ENCODE measurements at regions not wholly inside any gene's neighbourhood (a gene's known extent, or its start where the extent isn't known, plus 50 kb on each side); places are given as distances from the start of the nearest gene placed in this dataset.

GRCh38 chr18:10088734-10089133 lies 174.9 kb downstream of the VAPA start:
- Histone ChIP-seq H3K27me3 (ENCODE audit: control insufficient read depth, insufficient read depth, low read length) (peaks cover 2% of the 10 kb centered on the region; the same call in 1 of the 2 replicates), H3K4me1 (ENCODE audit: control insufficient read depth, insufficient read depth, low read length) (no peaks in the 10 kb centered on the region), H3K9me3 (ENCODE audit: control insufficient read depth, insufficient read depth, low read depth, low read length) (no peaks in the 10 kb centered on the region), H3K4me3 (ENCODE audit: low read depth in 2 of 2, low read length in 2 of 2) (no peak overlapping the region), H3K27ac (ENCODE audit: low read length) (no peak overlapping the region), H3K36me3 (ENCODE audit: control insufficient read depth, insufficient read depth, low read length) (no peaks in the 10 kb centered on the region)
- intact Hi-C loops (cut with micrococcal nuclease; ENCODE audit: unreplicated experiment), result no loop called here
- TF ChIP-seq SIN3A (IDR thresholded peaks at IDR 0.05; ENCODE audit: borderline replicate concordance, insufficient read depth, low read depth, low read length), result no peak
- TF ChIP-seq CTCF (IDR thresholded peaks at IDR 0.05), result no peak
- TF ChIP-seq REST (IDR thresholded peaks at IDR 0.05; ENCODE audit: insufficient read depth in 1 of 2, low read depth in 2 of 2, low read length in 1 of 2), result no peak
- no peak for TF ChIP-seq POLR2AphosphoS5 (IDR thresholded peaks at IDR 0.05; ENCODE audit: low read depth, low read length)
- TF ChIP-seq TCF7L2 (IDR thresholded peaks at IDR 0.05; ENCODE audit: low read depth, low read length), result no peak
- CTCF ChIA-PET, result no interaction called here
- no peak for DNase-seq (ENCODE audit: low read depth, low spot score)
- in situ Hi-C loops (cut with HindIII; ENCODE audit: low pct_unique_long_range_greater_than_20kb, low sequenced_read_pairs), result no loop called here
- BruUV-seq (replicated peaks), result no TSS peak
- POLR2A ChIA-PET, result no interaction called here
- no peak for ATAC-seq

DNA sequence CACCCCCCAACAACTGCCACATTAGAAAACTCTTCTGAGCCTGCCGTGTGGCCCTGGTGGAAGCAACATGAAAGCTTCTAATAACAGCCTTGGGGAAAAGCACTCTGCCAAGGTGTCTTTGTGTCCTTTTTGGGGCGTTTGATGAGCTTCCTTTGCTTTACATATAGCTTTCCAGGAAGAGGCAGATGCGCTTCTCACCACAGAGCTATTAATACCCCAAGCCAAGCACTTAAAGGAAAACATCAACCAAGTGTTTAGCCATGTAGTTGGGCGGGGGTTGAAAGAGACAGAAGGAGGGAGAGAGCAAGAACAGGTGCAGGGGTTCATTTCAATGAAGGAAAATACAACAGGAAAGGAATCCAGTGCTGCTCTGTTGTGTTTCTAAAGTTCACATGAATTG lies 176.1 kb downstream of the VAPA start:
- Histone ChIP-seq H3K27me3 (ENCODE audit: control insufficient read depth, insufficient read depth, low read length) (peaks cover 4% of the 10 kb centered on the region), H3K9me3 (ENCODE audit: control insufficient read depth, insufficient read depth, low read depth, low read length) (no peaks in the 10 kb centered on the region), H3K27ac (ENCODE audit: low read length) (no peak overlapping the region), H3K4me1 (ENCODE audit: control insufficient read depth, insufficient read depth, low read length) (no peaks in the 10 kb centered on the region), H3K36me3 (ENCODE audit: control insufficient read depth, insufficient read depth, low read length) (no peaks in the 10 kb centered on the region), H3K4me3 (ENCODE audit: low read depth in 2 of 2, low read length in 2 of 2) (no peak overlapping the region)
- ChIA-PET POLR2A (interaction anchor here (0.5 kb wide), 1 partner anchor 45 kb away, joined by 7 read pairs; no protein-coding TSS in a partner anchor), CTCF (no interaction called here)
- no peak for ATAC-seq
- DNase-seq (ENCODE audit: low read depth, low spot score), result no peak
- intact Hi-C loops (cut with micrococcal nuclease; ENCODE audit: unreplicated experiment), result no loop called here
- in situ Hi-C loops (cut with HindIII; ENCODE audit: low pct_unique_long_range_greater_than_20kb, low sequenced_read_pairs), result no loop called here
- no TSS peak for BruUV-seq (replicated peaks)
- TF ChIP-seq POLR2AphosphoS5 (IDR thresholded peaks at IDR 0.05; ENCODE audit: low read depth, low read length) (no peak), TCF7L2 (IDR thresholded peaks at IDR 0.05; ENCODE audit: low read depth, low read length) (no peak)

DNA sequence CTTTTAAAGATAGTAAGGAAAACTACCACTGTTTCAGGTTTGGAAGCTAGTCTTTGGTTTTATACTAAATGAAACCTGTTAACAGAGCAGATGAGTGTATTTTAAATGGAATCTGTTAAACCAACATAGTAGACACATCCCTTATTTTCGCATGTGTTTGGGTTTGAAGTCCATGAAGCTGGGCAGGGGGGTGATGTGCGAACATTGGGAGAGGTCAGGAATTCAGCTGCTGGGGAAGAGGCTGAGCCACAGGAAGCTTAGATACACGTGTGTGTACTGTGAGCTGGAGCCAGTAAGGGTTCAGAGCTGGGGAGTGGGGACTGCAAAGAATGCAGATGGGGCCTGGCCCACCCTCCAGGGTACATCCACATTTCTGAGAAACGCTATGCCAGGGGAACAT lies 176.9 kb downstream of the VAPA start:
- H3K9me3 ChIP-seq (ENCODE audit: control insufficient read depth, insufficient read depth, low read depth, low read length), result no peaks in the 10 kb centered on the region
- H3K27me3 ChIP-seq (ENCODE audit: control insufficient read depth, insufficient read depth, low read length), result peaks cover 4% of the 10 kb centered on the region
- intact Hi-C loops (cut with micrococcal nuclease; ENCODE audit: unreplicated experiment) (no loop called here), in situ Hi-C loops (cut with HindIII; ENCODE audit: low pct_unique_long_range_greater_than_20kb, low sequenced_read_pairs) (no loop called here)
- H3K27ac ChIP-seq (ENCODE audit: low read length), result no peak overlapping the region
- DNase-seq (ENCODE audit: low read depth, low spot score) (no peak), ATAC-seq (no peak)
- ChIA-PET CTCF (no interaction called here), POLR2A (no interaction called here)
- H3K4me3 ChIP-seq (ENCODE audit: low read depth in 2 of 2, low read length in 2 of 2), result no peak overlapping the region
- H3K4me1 ChIP-seq (ENCODE audit: control insufficient read depth, insufficient read depth, low read length), result no peaks in the 10 kb centered on the region
- no peak for TF ChIP-seq POLR2AphosphoS5 (IDR thresholded peaks at IDR 0.05; ENCODE audit: low read depth, low read length)
- TF ChIP-seq CTCF (IDR thresholded peaks at IDR 0.05), result no peak
- TF ChIP-seq SIN3A (IDR thresholded peaks at IDR 0.05; ENCODE audit: borderline replicate concordance, insufficient read depth, low read depth, low read length), result no peak
- no peak for TF ChIP-seq REST (IDR thresholded peaks at IDR 0.05; ENCODE audit: insufficient read depth in 1 of 2, low read depth in 2 of 2, low read length in 1 of 2)
- TF ChIP-seq TCF7L2 (IDR thresholded peaks at IDR 0.05; ENCODE audit: low read depth, low read length), result no peak
- BruUV-seq (replicated peaks), result no TSS peak
- no peaks in the 10 kb centered on the region for H3K36me3 ChIP-seq (ENCODE audit: control insufficient read depth, insufficient read depth, low read length)

Measured in Panc1 (cell line).